ENCODE measurements at regions not wholly inside any gene's neighbourhood (a gene's known extent, or its start where the extent isn't known, plus 50 kb on each side); places are given as distances from the start of the nearest gene placed in this dataset.

GRCh38 chr13:74869846-74870245, 612.1 kb downstream of the TBC1D4 start:
- TF ChIP-seq ETV6 (CRISPR knock-in tag; IDR thresholded peaks at IDR 0.05) = no peak
- no peak for TF ChIP-seq NFYB (CRISPR knock-in tag; conservative IDR thresholded peaks at IDR 0.05; ENCODE audit: low read depth)
- TF ChIP-seq CBFB (CRISPR knock-in tag; IDR thresholded peaks at IDR 0.05; ENCODE audit: low read depth) = no peak
- TF ChIP-seq TCF7 (CRISPR knock-in tag; IDR thresholded peaks at IDR 0.05; ENCODE audit: low read depth) = no peak
- TF ChIP-seq, protein P1, sequence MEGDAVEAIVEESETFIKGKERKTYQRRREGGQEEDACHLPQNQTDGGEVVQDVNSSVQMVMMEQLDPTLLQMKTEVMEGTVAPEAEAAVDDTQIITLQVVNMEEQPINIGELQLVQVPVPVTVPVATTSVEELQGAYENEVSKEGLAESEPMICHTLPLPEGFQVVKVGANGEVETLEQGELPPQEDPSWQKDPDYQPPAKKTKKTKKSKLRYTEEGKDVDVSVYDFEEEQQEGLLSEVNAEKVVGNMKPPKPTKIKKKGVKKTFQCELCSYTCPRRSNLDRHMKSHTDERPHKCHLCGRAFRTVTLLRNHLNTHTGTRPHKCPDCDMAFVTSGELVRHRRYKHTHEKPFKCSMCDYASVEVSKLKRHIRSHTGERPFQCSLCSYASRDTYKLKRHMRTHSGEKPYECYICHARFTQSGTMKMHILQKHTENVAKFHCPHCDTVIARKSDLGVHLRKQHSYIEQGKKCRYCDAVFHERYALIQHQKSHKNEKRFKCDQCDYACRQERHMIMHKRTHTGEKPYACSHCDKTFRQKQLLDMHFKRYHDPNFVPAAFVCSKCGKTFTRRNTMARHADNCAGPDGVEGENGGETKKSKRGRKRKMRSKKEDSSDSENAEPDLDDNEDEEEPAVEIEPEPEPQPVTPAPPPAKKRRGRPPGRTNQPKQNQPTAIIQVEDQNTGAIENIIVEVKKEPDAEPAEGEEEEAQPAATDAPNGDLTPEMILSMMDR (IDR thresholded peaks at IDR 0.05) = no peak
- TF ChIP-seq, protein P2, sequence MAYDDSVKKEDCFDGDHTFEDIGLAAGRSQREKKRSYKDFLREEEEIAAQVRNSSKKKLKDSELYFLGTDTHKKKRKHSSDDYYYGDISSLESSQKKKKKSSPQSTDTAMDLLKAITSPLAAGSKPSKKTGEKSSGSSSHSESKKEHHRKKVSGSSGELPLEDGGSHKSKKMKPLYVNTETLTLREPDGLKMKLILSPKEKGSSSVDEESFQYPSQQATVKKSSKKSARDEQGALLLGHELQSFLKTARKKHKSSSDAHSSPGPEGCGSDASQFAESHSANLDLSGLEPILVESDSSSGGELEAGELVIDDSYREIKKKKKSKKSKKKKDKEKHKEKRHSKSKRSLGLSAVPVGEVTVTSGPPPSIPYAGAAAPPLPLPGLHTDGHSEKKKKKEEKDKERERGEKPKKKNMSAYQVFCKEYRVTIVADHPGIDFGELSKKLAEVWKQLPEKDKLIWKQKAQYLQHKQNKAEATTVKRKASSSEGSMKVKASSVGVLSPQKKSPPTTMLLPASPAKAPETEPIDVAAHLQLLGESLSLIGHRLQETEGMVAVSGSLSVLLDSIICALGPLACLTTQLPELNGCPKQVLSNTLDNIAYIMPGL (CRISPR knock-in tag; IDR thresholded peaks at IDR 0.05) = no peak

Measured in WTC11 (cell line).